Neural cell (in vitro differentiated cells): ENCODE measurements at regions not wholly inside any gene's neighbourhood (a gene's known extent, or its start where the extent isn't known, plus 50 kb on each side); places are given as distances from the start of the nearest gene placed in this dataset.

Source experiments
- H2AFZ ChIP-seq: fragments of 200-600, 300-800 bp; sonication (generic), shearing (Covaris generic); 2 replicates; pipeline ENCODE4 v1.6.0; 2014; ENCODE audit warnings: low read depth, mild to moderate bottlenecking, antibody characterized with exemption, low read length, moderate library complexity
- H3F3A ChIP-seq: fragments of 200-600 bp; shearing (Covaris generic); 2 replicates; pipeline ENCODE4 v1.6.1; 2016; ENCODE audit warnings: mild to moderate bottlenecking, moderate library complexity, mixed read lengths, antibody characterized with exemption, low read length; ENCODE audit not compliant: insufficient read depth, poor library complexity, severe bottlenecking
- H3K27ac ChIP-seq: fragments of 200-600, 300-800 bp; sonication (generic), shearing (Covaris generic); 2 replicates; pipeline ENCODE4 v1.5.1; 2014; ENCODE audit warnings: mild to moderate bottlenecking, low read length, moderate library complexity
- H3K27me3 ChIP-seq: fragments of 300-800, 200-600 bp; sonication (generic), shearing (Covaris generic); 2 replicates; pipeline ENCODE4 v1.6.0; 2014; ENCODE audit warnings: mild to moderate bottlenecking, low read depth, low read length, moderate library complexity; ENCODE audit not compliant: insufficient read depth
- H3K36me3 ChIP-seq: fragments of 300-800, 200-600 bp; sonication (generic), shearing (Covaris generic); 2 replicates; pipeline ENCODE4 v1.5.1; 2014; ENCODE audit warnings: mild to moderate bottlenecking, antibody characterized with exemption, low read length, moderate library complexity; ENCODE audit not compliant: insufficient read depth
- H3K4me2 ChIP-seq: fragments of 300-800, 200-600 bp; sonication (generic), shearing (Covaris generic); 2 replicates; pipeline ENCODE4 v1.6.0; 2014; ENCODE audit warnings: mild to moderate bottlenecking, low read length
- H3K4me3 ChIP-seq: fragments of 300-800, 200-600 bp; sonication (generic), shearing (Covaris generic); 2 replicates; pipeline ENCODE4 v1.5.1; 2014; ENCODE audit warnings: mild to moderate bottlenecking, low read length, moderate library complexity
- H3K79me2 ChIP-seq: fragments of 200-600 bp; shearing (Covaris generic); replicated peaks from 2 replicates; pipeline ENCODE4 v1.6.0; 2014; ENCODE audit warnings: mild to moderate bottlenecking, low read length, moderate library complexity; ENCODE audit not compliant: insufficient read depth
- H3K9ac ChIP-seq: fragments of 300-800, 200-600 bp; sonication (generic), shearing (Covaris generic); 2 replicates; pipeline ENCODE4 v1.6.1; 2016; ENCODE audit warnings: mild to moderate bottlenecking, low read length, mixed read lengths
- H3K9me2 ChIP-seq: fragments of 200-600 bp; shearing (Covaris generic); 2 replicates; pipeline ENCODE4 v1.6.1; 2016; ENCODE audit warnings: mild to moderate bottlenecking, low read length, mixed read lengths; ENCODE audit not compliant: insufficient read depth
- H3K9me3 ChIP-seq: fragments of 200-600, 300-800 bp; sonication (generic), shearing (Covaris generic); 2 replicates; pipeline ENCODE4 v1.6.1; 2016; ENCODE audit warnings: mild to moderate bottlenecking, mixed run types, low read length, moderate library complexity, mixed read lengths
- H4K20me1 ChIP-seq: fragments of 200-600 bp; shearing (Covaris generic); 2 replicates; pipeline ENCODE4 v1.6.1; 2016; ENCODE audit warnings: mild to moderate bottlenecking, mixed run types; ENCODE audit not compliant: insufficient read depth
- CTCF ChIP-seq: fragments of 450-650 bp; IDR thresholded peaks from 2 replicates; pipeline ENCODE4 v1.5.1; 2014; ENCODE audit warnings: antibody characterized with exemption, mild to moderate bottlenecking, moderate library complexity; ENCODE audit not compliant: poor library complexity, severe bottlenecking
- EP300 ChIP-seq: fragments of 450-650 bp; conservative IDR thresholded peaks from 2 replicates; pipeline ENCODE4 v1.6.1; 2014; ENCODE audit warnings: antibody characterized with exemption, mild to moderate bottlenecking, moderate library complexity; ENCODE audit not compliant: poor library complexity, severe bottlenecking
- EZH2 ChIP-seq: fragments of 200-600, 300-800 bp; shearing (Covaris generic), sonication (generic); IDR thresholded peaks from 2 replicates; pipeline ENCODE4 v1.6.1; 2014; ENCODE audit warnings: antibody characterized with exemption, low read length, borderline replicate concordance, mild to moderate bottlenecking; ENCODE audit not compliant: insufficient read depth, poor library complexity, severe bottlenecking
- MXI1 ChIP-seq: fragments of 450-650 bp; conservative IDR thresholded peaks from 2 replicates; pipeline ENCODE4 v1.6.1; 2014; ENCODE audit warnings: antibody characterized with exemption, mild to moderate bottlenecking; ENCODE audit not compliant: poor library complexity, severe bottlenecking
- POLR2AphosphoS5 ChIP-seq: IDR thresholded peaks from 2 replicates; pipeline ENCODE4 v1.6.1; 2012
- RAD21 ChIP-seq: fragments of 450-650 bp; conservative IDR thresholded peaks from 2 replicates; pipeline ENCODE4 v1.6.1; 2014; ENCODE audit warnings: antibody characterized with exemption, mild to moderate bottlenecking, moderate library complexity
- REST ChIP-seq: IDR thresholded peaks from 2 replicates; pipeline ENCODE4 v1.6.1; 2012; ENCODE audit warnings: borderline replicate concordance
- SMC3 ChIP-seq: fragments of 450-650 bp; conservative IDR thresholded peaks from 2 replicates; pipeline ENCODE4 v1.6.1; 2014; ENCODE audit warnings: antibody characterized with exemption, mild to moderate bottlenecking, moderate library complexity; ENCODE audit not compliant: poor library complexity
- TAF1 ChIP-seq: IDR thresholded peaks from 2 replicates; pipeline ENCODE4 v1.6.1; 2012; ENCODE audit warnings: low read depth

GRCh38 chr20:39145921-39146320 is 183.8 kb downstream of the DHX35 start:
- Histone ChIP-seq H3K79me2 (no peaks in the 10 kb centered on the region), H3K36me3 (no peaks in the 10 kb centered on the region), H3K9me3 (no peaks in the 10 kb centered on the region), H2AFZ (no peak overlapping the region), H3F3A (no peaks in the 10 kb centered on the region), H4K20me1 (no peaks in the 10 kb centered on the region), H3K9ac (no peak overlapping the region), H3K27me3 (no peaks in the 10 kb centered on the region), H3K4me2 (no peak overlapping the region), H3K4me3 (no peak overlapping the region), H3K9me2 (no peaks in the 10 kb centered on the region), H3K27ac (no peak overlapping the region)
- TF ChIP-seq EP300: no peak
- no peak for TF ChIP-seq SMC3
- no peak for TF ChIP-seq TAF1

GRCh38 chr20:39144757-39145156 is 182.6 kb downstream of the DHX35 start:
- no peaks in the 10 kb centered on the region for H4K20me1 ChIP-seq
- H3K27me3 ChIP-seq: no peaks in the 10 kb centered on the region
- no peak overlapping the region for H3K9ac ChIP-seq
- H3K9me3 ChIP-seq: no peaks in the 10 kb centered on the region
- no peak overlapping the region for H2AFZ ChIP-seq
- no peaks in the 10 kb centered on the region for H3K36me3 ChIP-seq
- no peaks in the 10 kb centered on the region for H3K9me2 ChIP-seq
- no peaks in the 10 kb centered on the region for H3K79me2 ChIP-seq
- no peak overlapping the region for H3K4me2 ChIP-seq
- no peak for TF ChIP-seq CTCF
- no peak for TF ChIP-seq POLR2AphosphoS5
- H3K27ac ChIP-seq: no peak overlapping the region
- no peaks in the 10 kb centered on the region for H3F3A ChIP-seq
- no peak overlapping the region for H3K4me3 ChIP-seq

- H3K9me2 ChIP-seq: no peaks in the 10 kb centered on the region
- no peak overlapping the region for H3K4me3 ChIP-seq
- H3F3A ChIP-seq: no peaks in the 10 kb centered on the region
- H3K79me2 ChIP-seq: no peaks in the 10 kb centered on the region
- H4K20me1 ChIP-seq: no peaks in the 10 kb centered on the region
- no peak overlapping the region for H2AFZ ChIP-seq
- no peak overlapping the region for H3K9ac ChIP-seq
- TF ChIP-seq CTCF (no peak), EP300 (no peak), EZH2 (no peak), POLR2AphosphoS5 (no peak), TAF1 (no peak), MXI1 (no peak), RAD21 (no peak), SMC3 (no peak), REST (no peak)
- no peaks in the 10 kb centered on the region for H3K36me3 ChIP-seq
- H3K27ac ChIP-seq: no peak overlapping the region
- no peak overlapping the region for H3K4me2 ChIP-seq
- no peaks in the 10 kb centered on the region for H3K9me3 ChIP-seq
- H3K27me3 ChIP-seq: no peaks in the 10 kb centered on the region
Measured at GRCh38 chr20:39142407-39143096, 180.4 kb downstream of the DHX35 start.
